ENCODE measurements at regions not wholly inside any gene's neighbourhood (a gene's known extent, or its start where the extent isn't known, plus 50 kb on each side); places are given as distances from the start of the nearest gene placed in this dataset.
A peak's percentile ranks its signal among the peaks of the same experiment; 100 is the strongest.
"Not testable (repeated sequence)": the region's sequence is repeated elsewhere in the genome, so short reads cannot be mapped to it uniquely, and the experiment has no call there.

DNA sequence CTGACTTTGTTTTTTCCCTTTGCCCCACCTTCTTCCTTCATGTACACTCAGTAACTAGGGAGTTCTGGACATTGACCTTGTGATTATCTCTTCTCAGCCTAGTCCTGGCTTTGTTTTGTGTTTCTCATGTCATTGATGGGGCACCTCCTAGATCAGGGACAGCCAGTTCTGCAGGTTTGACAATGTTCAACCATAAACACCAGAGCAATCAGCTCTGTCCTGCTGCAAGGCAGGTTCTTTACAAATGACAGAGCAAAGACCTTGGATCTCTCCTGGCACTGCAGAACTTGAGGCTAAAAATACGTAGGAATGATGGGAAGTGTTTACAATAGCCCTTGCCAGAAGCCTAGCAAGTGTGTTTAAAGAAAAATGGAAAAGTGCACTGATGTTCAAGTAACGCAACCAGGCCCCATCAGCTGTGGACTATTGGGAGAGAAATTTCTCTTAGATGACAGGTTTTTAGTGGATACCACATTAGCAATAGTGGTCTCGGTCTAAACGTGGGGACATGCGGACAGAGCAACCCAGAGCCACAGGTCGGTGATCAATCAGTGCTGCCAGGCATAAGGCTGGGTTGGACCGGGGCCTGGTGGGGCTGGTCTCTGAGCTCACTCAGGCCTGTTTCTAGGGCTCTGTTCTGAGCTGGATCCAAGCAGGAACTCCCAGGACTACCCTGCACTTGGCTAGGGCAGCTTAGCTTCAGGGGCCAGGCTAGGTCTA lies 76.8 kb downstream of the SOWAHC start:
- no peak for DNase-seq (ENCODE audit: low read depth)

DNA sequence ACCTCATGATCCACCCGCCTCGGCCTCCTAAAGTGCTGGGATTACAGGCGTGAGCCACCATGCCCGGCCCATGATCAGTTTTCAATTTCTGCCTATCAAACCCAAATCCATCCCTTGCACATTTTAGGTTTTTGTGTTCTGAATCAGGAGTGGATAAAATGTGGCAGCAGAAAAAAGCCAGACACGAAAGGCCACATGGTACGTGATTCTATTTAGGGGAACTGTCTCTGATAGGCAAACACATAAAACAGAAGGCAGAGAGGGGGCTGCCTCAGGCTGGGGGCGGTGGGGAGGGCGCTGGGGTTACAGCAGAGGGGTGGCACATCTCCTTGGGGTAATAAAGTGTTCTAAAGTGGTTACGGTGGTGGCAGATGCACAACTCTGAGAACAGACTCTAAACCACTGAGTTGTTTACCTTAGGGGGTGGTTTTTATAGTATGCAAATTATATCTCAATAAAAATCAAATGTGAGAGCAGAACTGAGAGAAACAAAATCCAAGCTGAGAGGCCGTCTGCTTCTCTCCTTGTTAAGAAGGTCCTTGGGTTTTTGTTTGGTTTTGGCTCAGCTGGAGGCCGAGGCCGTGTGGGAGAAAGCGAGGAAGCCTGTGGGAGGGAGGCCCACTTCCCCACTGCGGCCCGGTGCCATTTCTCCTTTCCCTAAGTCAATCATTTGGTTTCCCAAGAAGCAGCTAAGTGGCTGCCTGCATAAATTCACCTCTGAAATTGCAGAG lies 78.0 kb downstream of the SOWAHC start:
- DNase-seq (ENCODE audit: low read depth) = no peak

- not testable (repeated sequence) for DNase-seq (ENCODE audit: low read depth)
Measured at GRCh38 chr2:109692831-109693230, 78.7 kb downstream of the SOWAHC start.

- DNase-seq (ENCODE audit: low read depth) = not testable (repeated sequence)
Measured at GRCh38 chr2:109693292-109693691, 79.1 kb downstream of the SOWAHC start.

- DNase-seq (ENCODE audit: low read depth) = peak; percentile 31
Measured at GRCh38 chr2:109694190-109694589, 80.0 kb downstream of the SOWAHC start.

DNA sequence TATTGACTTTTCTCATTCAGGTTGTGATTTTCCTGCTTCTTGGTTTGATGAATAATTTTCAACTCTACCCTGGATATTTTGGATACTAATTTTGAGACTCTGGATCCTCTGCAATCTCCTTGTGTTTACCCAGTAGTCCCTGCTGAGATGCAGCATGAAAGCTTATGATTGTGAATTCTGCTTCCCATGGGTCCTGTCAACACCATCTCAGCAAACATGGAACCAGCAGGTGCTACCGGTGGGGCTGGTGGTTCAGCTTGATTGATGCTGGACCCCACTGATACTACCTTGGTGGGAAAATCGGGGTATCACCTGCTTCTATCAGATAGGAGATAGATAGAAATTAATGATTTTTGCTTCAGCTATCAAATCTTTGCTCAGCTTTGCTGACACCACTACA lies 81.1 kb downstream of the SOWAHC start:
- DNase-seq (ENCODE audit: low read depth) = no peak

- DNase-seq (ENCODE audit: low read depth) = peak; percentile 41
Measured at GRCh38 chr2:109699646-109700045, 85.5 kb downstream of the SOWAHC start.

GRCh38 chr2:109700680-109701274 lies 86.6 kb downstream of the SOWAHC start:
- peak; percentile 5 for DNase-seq (ENCODE audit: low read depth)

DNA sequence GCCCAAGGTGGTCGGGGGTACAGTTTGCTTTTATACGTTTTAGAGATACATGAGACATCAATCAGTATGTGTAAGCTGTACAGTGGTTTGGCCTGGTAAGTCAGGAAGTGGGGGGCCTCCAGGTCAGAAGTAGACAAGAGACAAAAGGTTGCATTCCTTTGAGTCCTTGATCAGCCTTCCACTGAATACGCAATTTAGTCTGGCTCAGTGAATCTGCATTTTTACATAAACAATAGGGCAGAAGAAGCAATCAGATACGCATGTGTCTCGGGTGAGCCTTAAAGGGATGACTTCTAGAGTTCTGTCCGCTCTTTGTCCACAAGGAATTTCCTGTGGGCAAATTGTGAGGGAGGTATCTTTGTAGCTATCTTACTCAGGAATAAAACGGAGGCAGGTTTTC lies 87.2 kb downstream of the SOWAHC start:
- peak; percentile 52 for DNase-seq (ENCODE audit: low read depth)

- DNase-seq (ENCODE audit: low read depth) = peak; percentile 92
Measured at GRCh38 chr2:109702250-109702985, 88.3 kb downstream of the SOWAHC start.

DNA sequence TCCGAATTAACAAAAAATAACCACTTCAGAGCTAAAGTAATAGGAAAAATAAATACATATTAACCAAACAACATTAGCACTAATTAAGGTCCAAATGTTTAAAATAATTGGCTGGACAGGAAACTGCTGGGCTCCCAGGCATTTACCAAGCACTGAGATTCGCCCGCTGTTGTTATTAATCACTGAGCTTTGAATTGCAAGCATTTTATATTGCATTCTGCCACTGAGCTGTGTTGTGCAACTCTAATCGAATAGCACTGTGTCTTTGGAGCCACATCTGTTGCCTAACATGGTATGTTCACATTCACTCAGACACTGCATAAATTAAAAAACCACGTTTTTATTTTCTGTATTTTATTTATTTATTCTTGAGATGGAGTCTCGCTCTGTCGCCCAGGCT lies 88.9 kb downstream of the SOWAHC start:
- DNase-seq (ENCODE audit: low read depth) = peak; percentile 86

DNA sequence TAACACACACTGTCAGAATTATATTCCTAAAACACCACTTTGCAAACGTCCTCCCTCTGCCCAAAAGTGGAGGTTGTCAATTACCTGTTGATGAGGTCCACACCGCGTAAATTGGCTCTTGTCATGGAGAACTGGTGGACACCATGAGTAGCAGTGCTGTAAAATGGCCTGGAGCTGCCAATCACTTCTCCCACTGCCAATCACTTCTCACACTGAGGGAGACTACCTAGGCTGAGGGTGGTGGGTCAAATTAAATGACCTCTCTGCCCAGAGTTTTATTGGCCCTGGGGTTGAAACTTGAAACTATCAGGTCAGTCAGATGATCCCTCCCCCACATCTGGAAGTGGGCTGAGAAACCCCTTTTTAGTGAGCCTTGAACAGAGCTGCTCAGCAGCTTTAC lies 89.6 kb downstream of the SOWAHC start:
- DNase-seq (ENCODE audit: low read depth) = no peak

GRCh38 chr2:109707281-109708147 lies 86.6 kb upstream of the RGPD5 start:
- no peak for DNase-seq (ENCODE audit: low read depth)

GRCh38 chr2:109710505-109711229 lies 83.4 kb upstream of the RGPD5 start:
- no peak for DNase-seq (ENCODE audit: low read depth)

DNA sequence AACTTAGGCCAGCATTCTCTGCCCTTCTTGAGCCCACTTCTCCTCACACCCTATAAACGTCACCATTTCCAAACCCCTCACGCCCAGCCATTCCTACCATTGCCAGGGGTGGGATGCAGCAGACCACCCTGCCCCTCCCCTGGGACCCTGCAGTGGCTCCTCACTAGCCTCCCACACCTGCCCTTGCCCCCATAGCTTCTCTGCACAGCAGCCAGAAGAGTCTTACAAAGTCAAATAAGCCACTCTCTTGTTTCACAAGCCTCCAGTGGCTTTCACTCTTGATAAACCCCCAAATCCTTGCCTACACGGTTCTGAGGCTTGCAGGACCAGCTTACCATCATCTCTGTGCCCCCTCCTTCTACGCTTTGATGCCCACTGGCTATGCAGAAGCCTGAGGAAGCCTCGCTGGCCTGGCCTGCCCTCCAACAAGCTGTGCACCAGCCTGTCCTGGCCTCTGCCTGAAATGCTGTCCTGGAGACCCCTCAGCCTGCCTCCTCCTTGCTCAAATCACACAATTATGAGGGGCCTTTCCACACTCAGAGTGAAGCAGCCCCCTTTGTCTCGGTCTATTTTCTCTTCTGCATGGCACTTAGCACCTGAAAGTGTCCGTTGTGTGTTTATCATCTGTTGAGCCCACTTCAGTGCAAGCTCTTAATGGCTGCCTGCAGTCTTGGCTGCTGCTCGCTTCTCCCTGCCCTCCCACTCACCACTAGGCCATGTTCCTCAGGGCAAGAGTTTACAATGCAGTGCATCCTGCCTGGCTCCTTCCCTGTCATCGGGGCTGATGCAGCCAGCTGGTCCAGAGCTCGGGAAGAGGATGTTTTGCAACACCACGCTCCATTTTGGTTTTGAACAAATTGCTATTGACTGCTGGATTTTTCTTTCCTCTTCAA lies 82.6 kb upstream of the RGPD5 start:
- no peak for DNase-seq (ENCODE audit: low read depth)

- DNase-seq (ENCODE audit: low read depth) = no peak
Measured at GRCh38 chr2:109712123-109712449, 82.0 kb upstream of the RGPD5 start.

DNA sequence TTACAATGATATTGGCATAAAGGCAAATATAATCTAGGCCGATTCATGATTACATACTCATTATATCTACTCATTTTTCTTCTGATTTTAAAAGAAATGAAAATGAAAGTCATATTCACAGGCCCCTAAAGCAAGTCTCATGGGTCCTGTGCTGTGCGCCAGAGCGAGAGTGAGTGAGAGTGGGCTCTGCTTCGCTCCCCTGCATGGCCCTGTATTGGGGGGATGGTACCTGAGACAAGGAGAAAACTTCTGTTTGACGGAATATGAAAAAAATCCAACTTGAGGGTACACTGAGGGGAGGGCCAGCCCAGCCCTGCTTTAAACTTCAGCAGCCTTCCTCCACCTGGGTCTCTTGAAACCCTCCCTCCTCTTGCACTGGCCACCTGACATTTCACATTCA lies 81.4 kb upstream of the RGPD5 start:
- DNase-seq (ENCODE audit: low read depth) = no peak

- peak; percentile 26 for DNase-seq (ENCODE audit: low read depth)
Measured at GRCh38 chr2:109715313-109715805, 78.7 kb upstream of the RGPD5 start.

DNA sequence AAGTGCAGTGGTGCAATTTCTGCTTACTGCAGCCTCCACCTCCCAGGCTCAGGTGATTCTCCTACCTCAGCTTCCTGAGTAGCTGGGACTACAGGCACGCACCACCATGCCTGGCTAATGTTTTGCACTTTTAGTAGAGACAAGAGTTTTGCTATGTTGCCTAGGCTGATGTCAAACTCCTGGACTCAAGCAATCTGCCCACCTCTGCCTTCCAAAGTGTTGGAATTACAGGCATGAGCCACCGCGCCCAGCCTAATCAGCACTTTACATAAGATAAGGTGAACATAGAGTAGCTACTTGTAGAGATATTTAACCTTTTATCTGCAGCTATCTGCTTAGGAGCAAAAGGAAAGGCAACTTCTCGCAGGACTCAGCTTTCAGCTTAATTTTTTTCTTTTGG lies 77.5 kb upstream of the RGPD5 start:
- not testable (repeated sequence) for DNase-seq (ENCODE audit: low read depth)

DNA sequence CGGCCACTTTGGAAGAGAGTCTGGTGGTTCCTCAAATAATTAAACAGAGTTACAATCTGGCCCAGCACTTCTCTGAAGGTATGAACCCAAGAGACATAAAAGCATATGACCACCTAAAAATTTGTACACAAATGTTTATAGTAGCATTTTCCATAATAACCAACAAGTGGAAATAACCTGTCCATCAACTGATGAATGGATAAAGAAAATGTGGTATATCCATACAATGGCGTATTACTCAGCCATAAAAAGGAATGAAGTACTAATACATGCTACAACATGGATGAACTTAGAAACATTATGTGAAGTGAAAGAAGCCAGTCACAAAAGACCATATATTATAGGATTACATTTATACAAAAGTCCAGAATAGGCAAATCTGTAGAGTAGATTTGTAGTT lies 76.0 kb upstream of the RGPD5 start:
- no peak for DNase-seq (ENCODE audit: low read depth)
